GM12864 (cell line): ENCODE measurements at regions not wholly inside any gene's neighbourhood (a gene's known extent, or its start where the extent isn't known, plus 50 kb on each side); places are given as distances from the start of the nearest gene placed in this dataset.
"Not testable (repeated sequence)": the region's sequence is repeated elsewhere in the genome, so short reads cannot be mapped to it uniquely, and the experiment has no call there.

Experiments used
- DNase-seq: peaks from one replicate; pipeline ENCODE4 v3.0.0-alpha.2; 2011; ENCODE audit warnings: low read depth
- H3K4me3 ChIP-seq: 2 replicates; pipeline ENCODE4 v1.5.1; 2011; ENCODE audit warnings: mild to moderate bottlenecking, low read depth, low read length, control low read depth
- TF ChIP-seq, protein P1 (sequence below): IDR thresholded peaks from 2 replicates; pipeline ENCODE4 v1.5.1; 2011; ENCODE audit warnings: low read depth, mild to moderate bottlenecking, moderate library complexity, low read length, control low read depth, inconsistent platforms; ENCODE audit errors: missing control alignments

DNA sequence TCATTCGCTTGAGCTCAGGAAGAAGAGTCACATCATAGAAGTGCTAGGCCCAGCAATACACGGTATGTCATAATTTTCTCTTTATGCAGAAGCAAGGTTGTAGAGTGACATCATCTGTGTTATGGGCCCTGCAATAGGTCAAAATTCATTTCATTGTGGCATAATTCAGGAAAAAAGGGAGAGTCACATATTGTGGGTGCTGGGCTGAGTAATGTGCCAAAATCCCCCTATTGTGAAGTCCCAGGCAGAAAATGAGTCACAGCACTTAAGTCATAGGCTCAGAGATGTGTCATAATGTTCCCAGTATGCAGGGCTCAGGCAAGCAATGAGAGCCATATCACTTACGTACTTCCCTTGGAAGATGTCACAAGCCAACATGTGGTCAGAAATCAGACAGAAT is 1092.6 kb upstream of the AMELY start:
- H3K4me3 ChIP-seq = no peak overlapping the region
- TF ChIP-seq, protein P1, sequence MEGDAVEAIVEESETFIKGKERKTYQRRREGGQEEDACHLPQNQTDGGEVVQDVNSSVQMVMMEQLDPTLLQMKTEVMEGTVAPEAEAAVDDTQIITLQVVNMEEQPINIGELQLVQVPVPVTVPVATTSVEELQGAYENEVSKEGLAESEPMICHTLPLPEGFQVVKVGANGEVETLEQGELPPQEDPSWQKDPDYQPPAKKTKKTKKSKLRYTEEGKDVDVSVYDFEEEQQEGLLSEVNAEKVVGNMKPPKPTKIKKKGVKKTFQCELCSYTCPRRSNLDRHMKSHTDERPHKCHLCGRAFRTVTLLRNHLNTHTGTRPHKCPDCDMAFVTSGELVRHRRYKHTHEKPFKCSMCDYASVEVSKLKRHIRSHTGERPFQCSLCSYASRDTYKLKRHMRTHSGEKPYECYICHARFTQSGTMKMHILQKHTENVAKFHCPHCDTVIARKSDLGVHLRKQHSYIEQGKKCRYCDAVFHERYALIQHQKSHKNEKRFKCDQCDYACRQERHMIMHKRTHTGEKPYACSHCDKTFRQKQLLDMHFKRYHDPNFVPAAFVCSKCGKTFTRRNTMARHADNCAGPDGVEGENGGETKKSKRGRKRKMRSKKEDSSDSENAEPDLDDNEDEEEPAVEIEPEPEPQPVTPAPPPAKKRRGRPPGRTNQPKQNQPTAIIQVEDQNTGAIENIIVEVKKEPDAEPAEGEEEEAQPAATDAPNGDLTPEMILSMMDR = no peak
- DNase-seq = peak; percentile 3

DNA sequence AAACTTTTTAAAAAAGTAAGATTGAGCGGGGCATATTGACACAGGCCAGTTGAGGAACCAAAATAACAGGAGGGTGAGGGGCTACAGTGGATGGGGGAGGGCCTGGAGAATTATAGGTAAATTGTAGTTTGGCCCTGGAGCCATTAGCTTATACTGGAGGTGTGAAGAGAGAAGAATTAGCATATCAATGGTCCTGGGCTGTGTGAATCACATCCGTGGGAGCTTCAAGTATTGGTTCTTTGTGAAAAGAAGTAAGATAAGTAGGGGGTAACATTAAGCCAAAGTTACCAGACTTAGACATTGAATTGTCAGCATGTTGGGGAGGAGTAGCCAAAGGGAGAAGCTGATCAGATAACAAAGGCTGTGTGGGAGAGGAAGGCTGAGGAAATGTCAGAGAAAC is 1085.2 kb upstream of the AMELY start:
- TF ChIP-seq, protein P1 = no peak
- H3K4me3 ChIP-seq = no peak overlapping the region
- no peak for DNase-seq

DNA sequence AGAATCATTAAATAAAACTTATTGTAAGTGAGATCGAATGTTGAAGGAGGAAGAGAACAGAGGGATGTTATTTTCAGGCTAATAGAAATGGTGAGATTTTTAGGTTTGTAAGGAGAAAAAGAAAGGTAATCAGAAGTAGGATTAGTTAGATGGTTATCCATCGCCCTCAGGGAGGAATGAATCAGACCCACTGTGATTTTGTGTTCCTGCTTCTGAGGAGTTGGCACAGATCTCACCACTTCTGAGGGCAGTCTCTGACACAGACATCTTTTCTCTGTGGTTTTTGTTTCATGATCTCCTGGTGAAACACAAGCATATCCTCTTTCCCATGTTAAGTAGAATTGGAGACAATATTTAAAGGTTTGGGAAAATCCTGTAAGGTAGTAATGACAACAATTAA is 1083.2 kb upstream of the AMELY start:
- DNase-seq, H3K4me3 ChIP-seq: not testable (repeated sequence)

- TF ChIP-seq, protein P1 = no peak
- no peak overlapping the region for H3K4me3 ChIP-seq
- DNase-seq = no peak
Measured at GRCh38 chrY:7979770-7980169, 1068.2 kb upstream of the AMELY start.

DNA sequence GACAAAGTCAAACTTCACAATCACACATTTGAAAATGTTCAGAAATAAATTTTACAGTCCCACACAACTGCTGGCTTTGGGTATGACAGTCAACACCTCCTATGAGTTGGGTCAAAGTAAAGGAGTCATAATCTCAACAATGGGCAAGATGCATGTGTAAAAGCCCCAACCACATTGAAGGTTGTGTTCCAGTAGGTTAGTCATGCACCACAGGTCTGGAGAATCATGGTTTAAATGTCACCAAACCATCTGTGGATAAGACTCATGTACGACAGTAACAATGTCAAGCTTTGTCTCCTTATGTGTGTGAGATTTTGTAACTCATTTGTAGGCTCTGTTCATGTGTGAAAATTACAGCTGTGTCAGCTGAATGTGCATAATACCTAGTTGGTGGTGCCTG is 1065.7 kb upstream of the AMELY start:
- TF ChIP-seq, protein P1 = no peak
- no peak overlapping the region for H3K4me3 ChIP-seq
- no peak for DNase-seq

GRCh38 chrY:7968293-7968692 is 1056.7 kb upstream of the AMELY start:
- no peak overlapping the region for H3K4me3 ChIP-seq
- TF ChIP-seq, protein P1 = no peak
- DNase-seq = no peak

DNA sequence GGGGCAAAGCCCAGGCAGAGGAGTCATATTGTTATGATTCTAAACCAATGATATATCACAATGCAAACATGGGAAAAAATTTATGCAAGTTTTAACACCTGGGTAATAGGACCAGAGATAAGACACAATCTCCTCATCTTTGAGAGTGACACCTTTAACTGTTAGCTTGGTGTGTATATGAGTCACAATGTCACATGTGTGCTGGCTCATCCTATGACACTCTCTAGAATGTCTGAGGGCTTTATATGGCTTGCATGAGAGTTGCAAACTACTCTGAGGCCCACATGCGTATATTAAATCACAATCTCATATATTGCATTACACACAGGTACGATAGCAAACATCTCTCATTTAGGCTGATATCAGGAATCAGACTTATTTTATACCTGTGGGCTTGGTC is 1055.4 kb upstream of the AMELY start:
- no peak for DNase-seq
- TF ChIP-seq, protein P1 = no peak
- H3K4me3 ChIP-seq = no peak overlapping the region

- no peak overlapping the region for H3K4me3 ChIP-seq
Measured at GRCh38 chrY:7963393-7963792, 1051.8 kb upstream of the AMELY start.

More at GRCh38 chrY:7963393-7963792, 1051.8 kb upstream of the AMELY start:
- TF ChIP-seq, protein P1 = no peak
- DNase-seq = no peak
